ENCODE measurements at regions not wholly inside any gene's neighbourhood (a gene's known extent, or its start where the extent isn't known, plus 50 kb on each side); places are given as distances from the start of the nearest gene placed in this dataset.
"Not testable (repeated sequence)": the region's sequence is repeated elsewhere in the genome, so short reads cannot be mapped to it uniquely, and the experiment has no call there.

DNA sequence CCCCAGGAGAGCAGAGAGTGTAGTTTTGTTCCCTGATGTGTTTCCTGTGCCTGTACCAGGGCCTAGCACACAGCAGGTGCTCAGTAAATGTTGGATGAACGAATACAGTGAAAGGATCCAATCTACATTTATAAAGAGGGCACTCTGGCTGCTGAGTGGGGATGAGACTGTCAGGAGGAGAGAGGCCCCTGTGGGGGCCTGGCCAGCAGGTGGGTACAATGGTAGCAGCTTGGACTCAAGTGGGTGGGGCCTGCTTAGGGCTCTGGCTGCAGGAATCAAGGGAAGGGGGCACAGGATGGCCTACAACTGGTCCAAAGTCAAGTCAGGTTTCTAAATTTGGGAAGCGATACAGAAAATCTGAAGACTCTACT is 156.6 kb upstream of the GRK3 start:
- DNase-seq (ENCODE audit: low read depth in 2 of 3, low spot score in 2 of 3): no peak

DNA sequence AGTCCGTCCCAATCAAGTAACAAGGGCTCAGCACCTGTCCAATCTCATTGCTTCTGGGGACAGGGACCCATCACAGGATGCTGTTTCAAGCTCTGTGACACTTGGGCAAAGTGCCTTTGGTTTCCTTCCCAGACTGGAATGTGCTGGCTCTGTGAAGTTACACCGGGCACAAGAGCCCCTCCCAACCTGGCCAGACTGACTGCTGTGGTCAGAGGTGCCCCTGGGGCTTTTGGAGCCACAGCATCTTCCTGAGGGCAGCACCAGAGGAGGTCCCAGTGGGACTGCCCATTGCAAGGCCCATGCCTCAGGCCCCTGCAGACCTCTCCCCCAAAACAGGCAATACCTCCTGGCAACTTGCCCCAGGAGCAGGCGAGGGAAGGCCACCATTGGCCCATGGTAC is 155.2 kb upstream of the GRK3 start:
- no peak for DNase-seq (ENCODE audit: low read depth in 2 of 3, low spot score in 2 of 3)

DNA sequence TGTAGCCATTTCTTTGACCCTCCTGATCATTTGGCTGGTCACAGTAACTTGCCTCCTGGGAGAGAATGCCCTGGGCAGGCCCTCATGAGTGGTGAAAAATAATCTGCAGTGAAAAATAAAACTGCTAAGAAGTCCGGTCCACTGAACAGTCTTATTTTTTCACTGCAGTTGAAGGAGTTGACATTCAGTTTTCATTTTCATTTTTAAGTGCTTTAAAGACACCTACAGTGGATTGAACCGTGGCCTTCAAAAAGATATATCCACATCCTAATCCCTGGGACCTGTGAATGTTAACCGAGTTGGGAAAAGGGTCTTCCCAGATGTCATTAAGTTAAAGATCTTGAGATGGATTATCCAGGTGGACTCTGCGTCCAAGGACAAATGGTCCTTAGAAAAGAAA is 153.6 kb upstream of the GRK3 start:
- DNase-seq (ENCODE audit: low read depth in 2 of 3, low spot score in 2 of 3): no peak

DNA sequence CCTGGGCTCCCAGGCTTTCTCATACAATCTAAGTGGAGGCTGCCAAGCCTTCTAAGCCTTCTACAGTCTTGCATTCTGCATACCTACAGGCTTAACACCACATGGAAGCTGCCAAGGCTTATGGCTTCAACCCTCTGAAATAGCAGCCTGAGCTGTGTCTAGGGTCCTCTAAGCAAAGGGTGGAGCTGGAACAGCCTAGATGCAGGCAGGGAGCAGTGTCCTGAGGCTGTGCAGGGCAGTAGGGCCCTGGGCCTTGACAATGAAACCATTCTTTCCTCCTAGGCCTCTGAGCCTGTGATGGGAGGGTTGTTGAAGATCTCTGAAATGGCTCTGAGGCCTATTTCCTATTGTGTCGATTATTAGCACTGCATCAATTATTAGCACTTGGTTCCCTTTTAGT is 150.9 kb upstream of the GRK3 start:
- no peak for DNase-seq (ENCODE audit: low read depth in 2 of 3, low spot score in 2 of 3)

DNA sequence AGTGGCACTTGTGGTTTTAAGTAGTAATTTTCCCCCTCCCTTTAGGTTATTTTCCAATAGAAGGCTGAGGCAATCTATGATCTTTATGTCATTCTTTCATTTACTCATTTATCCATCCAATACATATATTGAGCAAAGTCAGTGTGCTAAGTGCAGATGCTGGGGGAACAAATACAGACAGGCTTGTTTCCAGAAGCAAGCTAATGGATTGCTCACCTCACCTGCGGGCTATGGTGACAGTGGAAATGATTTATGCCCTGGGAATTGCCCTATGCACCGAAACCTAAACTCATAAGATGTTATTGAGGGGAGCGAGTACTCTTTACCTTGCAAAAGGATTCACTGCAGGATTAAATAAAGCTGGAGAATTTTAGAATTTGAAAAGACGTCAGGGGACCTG is 148.7 kb upstream of the GRK3 start:
- DNase-seq (ENCODE audit: low read depth in 2 of 3, low spot score in 2 of 3): not testable (repeated sequence)

DNA sequence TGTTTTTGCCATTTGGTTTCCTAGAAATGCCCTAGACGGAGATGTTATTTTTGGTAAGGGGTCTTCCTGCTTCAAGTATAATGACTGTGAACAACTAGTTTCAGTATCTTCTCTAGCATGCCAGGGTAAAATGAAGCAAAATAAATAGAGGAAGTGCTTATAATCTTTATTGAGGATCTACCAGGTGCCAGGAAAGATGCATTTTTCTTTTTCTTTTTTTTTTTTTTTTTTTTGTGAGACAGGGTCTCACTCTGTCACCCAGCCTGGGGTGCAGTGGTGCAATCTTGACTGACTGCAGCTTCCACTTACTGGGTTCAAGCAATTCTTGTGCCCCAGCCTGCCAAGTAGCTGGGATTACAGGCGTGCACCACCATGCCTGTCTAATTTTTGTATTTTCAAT is 146.6 kb upstream of the GRK3 start:
- DNase-seq (ENCODE audit: low read depth in 2 of 3, low spot score in 2 of 3): not testable (repeated sequence)

DNA sequence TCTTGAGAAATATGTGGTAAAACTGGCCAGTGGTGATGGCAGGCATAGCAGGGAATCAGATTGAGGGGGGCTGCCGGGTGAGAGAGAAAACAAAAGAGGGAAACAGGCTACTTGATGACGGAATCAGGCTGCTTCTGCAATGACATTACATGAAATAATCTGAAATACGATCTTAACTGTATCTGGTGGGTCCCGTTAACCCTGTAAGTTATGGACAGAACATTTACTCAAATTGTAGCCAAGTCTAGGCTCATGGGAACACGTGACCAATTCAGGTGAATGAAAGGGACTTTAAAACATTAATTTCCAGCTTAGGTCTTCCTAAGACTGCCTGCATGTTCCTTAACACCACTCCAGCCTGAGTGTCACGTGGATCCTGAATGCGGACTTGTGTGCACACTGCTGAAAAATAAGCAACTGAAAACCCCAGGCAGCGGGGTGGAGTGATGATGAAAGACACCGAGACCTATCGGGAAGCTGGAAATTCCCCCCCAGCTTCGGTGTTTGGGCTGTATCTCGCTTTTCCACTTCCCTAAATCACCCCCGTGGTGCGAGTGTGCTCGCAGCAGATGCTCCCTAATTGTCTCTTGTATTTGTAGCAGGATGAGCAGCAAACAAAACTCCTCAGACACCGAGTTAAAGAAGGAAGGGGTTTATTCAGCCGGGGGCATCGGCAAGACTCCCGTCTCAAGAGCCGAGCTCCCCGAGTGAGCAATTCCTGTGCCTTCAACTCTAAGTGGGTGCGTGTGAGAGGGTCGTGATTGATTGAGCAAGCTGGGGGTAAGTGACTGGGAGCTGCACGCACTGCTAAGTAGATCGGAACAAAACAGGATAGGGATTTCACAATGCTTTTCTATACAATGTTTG is 145.0 kb upstream of the GRK3 start:
- DNase-seq (ENCODE audit: low read depth in 2 of 3, low spot score in 2 of 3): no peak

DNA sequence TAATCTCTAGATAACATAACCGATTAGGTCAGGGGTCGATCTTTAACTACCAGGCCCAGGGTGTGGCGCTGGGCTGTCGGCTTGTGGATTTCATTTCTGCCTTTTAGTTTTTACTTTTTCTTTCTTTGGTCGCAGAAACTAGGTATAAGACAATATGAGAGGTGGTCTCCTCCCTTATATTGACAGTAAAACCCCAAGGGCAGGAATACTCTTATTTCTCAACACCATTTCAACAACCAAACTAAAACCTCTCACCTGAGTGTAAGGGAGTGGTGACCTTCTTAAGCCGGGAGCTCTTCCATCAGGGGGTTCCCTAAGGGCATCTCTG is 144.4 kb upstream of the GRK3 start:
- DNase-seq (ENCODE audit: low read depth in 2 of 3, low spot score in 2 of 3): not testable (repeated sequence)

DNA sequence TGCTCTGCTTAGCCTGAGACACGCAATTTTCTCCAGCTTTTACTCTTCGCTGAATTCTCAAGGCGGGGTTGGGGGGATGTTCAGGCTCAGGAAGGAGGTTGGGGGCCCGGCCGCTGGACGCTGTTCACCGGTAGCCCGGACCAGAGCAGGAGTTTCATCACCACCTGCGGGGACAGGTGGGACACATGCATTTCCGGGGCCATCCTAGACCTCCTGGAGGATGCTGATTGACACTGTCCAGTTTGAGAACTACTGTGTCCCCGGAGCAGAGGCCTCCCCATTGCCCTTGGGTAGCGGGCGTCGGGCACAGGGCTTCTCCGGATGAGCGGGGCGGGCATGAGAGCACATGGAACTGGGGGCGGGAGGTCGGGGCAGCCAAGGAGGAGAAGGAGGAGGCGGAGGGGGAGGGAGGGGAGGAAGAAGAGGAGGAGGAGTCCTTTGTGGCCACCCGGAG is 144.0 kb upstream of the GRK3 start:
- DNase-seq (ENCODE audit: low read depth in 2 of 3, low spot score in 2 of 3): no peak

DNA sequence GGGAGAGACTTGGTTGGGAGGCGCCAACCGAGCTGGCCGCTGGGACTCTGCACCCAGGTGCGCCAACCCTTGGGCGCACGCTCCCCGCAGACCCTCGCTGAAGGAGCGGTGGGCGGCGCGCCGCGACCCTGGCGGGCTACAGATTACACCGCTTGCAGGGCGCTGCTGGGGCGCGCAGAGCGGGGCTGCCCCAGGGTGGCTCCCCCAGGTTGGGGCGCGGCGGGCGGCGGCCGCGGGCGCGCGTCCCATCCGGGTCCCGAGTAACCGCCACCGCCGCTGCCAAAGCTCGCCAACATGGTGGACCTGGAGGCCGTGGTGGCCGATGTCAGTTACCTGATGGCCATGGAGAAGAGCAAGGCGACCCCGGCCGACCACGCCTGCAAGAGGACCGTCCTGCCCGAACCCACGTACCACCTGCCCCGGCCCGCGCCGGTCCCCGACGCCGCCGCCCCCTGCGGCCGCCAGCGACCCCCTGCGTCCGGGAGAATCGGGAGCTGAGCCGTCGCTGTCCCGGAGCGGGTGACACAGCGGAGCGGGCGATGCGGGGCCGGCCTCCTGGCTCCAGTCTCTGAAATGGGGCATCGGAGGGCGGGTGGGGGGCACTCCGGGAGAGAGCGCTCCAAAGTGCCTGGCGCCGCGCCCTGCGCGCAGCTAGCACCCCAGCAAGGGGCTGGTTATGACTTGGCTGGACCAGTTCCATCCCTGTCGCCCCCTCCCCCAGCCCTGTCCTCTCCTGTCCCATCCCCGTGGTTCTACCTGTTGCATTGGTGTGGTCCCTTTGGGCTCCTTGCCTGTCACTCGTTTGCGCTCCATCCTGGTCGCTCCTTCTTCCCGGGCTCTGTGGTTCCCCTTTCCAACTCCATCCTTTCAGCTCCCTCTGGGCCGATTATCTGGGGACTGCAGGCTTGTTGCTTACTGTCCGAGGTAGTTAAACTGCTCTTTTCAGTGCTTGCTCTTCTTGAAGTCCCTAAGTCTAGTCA is 143.3 kb upstream of the GRK3 start:
- no peak for DNase-seq (ENCODE audit: low read depth in 2 of 3, low spot score in 2 of 3)

DNA sequence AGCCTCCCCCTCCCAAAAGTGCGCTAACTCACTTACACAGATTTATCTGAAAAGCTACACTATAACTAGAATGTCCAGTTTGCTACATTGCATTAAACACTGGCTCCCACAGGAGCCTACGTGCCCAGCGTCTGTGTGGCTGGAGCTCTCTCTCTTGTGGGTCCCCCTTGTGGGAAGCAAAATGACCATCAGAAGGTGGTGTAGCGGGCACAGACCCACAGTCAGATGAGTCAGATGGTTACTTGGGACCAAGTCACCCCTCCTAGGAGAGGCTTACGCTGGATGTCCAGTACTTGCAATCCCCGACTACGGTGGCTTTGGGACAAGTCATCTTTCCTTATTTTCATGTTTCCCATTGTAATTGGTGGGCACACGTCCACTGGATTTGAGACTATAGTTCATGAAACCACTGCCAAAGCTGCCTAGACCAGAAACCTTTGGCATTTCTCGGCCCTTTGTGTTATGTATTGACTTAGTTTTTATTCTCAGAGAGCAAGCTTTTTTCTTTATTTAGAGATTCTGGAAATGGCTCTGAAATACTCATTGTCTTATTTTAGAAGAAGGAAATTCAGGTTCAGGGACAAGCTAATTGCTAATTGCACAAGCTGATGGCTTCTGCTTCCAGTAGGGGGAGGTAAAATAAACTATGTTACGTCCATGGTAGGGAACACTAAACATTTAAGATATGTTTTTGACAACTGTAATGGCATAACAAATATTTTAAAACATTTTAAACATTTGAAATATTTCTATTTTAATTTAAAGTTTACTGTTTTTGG is 137.8 kb upstream of the GRK3 start:
- not testable (repeated sequence) for DNase-seq (ENCODE audit: low read depth in 2 of 3, low spot score in 2 of 3)

DNA sequence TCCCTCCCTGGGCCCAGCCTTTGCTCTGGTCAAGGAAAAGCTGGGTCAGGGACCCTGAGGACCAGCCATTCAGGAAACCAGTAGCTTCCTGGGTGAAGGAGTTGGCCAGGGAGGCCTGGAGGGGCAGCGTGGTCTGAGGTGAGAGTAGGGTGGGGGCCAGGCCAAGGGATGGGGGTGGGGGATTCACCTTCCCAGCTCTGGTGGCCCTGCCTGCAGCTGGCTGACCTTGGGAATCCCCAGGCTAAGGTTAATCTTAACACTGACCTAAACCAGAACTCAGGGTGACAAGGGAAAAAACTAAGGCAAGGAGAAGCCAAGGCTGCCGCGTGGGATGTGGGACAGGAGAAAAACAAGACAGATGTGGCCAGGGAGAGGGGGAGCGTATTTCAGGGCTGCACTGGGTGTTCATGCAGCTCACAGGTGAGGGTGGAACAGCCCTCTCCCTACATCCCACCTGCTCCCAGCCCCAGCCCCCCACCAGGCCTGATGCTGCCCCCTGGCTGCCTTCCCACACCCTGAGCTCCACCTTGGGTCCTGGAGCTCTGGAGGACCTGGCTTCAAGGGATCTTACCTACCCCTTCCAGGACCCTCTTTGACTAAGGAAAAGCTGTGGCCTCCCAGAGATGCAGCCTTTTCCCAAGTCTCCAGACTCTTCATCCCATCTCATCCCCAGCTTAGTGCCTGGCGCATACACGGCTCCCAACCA is 132.7 kb upstream of the GRK3 start:
- not testable (repeated sequence) for DNase-seq (ENCODE audit: low read depth in 2 of 3, low spot score in 2 of 3)

DNA sequence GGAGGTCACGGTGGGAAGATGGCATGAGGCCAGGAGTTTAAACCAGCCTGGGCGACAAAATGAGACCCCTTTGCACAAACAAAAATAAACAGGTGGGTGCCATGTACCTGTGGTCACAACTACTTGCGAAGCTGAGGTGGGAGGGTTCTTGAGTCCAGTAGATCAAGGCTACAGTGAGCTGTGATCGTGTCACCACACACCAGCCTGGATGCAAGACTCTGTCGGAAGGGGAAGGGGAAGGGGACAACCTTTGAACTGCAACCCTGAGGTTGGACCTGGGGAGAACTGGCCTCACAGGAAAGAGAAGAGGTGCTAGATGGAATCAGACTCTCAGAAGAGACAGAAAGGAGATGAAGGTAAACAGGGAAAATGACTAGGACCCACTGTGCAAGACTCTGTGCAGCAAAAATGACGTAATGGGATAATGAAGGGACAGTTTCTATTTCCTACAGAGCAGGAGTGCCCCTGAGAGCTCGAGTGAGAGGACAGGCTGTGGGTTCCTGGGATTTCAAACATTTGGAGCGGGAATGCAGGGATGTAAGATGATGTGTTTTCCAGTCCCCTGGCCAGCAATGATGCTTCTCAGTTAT is 131.0 kb upstream of the GRK3 start:
- not testable (repeated sequence) for DNase-seq (ENCODE audit: low read depth in 2 of 3, low spot score in 2 of 3)

DNA sequence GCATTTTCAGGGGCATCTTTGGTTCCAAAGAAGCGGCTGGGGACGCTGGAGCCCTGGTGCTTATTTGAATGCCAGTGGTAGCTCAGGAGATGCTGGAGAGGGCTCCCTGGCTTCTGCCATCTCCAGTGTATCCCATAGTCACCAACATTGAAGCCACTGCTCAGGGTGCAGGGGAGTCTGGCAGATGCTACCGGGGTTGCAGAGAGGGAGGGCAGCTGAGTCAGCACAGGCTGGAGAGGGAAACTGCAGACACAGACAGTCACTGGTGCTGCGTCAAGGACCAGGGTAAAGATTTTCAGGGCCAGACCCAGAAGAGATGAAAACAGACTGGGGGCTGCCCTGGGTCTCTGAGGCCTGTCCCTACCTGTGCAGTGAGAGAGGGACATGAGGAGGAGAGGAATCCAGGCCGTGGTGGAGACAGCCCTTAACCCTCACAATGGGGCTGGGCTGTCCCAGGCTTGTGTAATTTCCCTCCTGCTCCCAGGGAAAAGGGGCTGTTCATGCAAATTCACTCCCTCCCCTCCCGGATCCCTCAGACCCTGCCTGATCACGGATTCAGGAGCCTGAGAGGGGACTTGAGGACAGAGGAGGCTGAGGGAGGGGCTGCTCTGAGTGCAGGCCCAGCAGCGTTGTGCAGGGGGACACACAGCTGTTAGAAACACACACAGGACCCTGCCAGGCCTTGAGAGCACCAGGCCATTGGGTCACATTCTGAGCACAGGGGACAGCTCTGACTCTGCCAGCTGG is 126.9 kb upstream of the GRK3 start:
- DNase-seq (ENCODE audit: low read depth in 2 of 3, low spot score in 2 of 3): no peak

DNA sequence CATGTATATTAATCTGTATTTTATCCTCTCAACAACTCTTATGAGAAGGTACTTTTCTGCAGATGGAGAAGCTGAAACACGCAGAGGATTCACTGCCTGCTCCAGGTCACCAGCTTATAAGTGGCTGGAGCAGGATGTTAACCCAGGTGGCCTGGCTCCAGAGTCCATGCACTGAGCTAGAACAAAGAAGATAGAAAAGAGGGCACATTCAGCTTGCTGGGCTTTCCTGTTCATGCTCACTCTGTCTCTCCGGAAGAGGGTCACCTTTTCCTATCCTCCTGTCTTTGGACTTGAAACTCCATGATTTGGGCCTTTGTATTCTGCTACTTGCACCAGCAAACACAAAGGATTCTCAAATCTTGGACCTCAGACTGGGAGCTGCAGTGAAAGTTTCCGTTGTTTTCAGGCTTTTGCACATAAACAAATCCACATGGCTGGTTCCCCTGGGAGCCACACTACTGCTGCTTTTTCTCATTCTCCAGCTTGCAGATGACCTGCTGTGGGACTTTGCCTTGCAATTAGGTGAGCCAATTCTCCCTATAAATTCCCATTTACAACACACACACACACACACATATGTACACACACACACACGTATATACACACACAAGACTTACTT is 117.3 kb upstream of the GRK3 start:
- DNase-seq (ENCODE audit: low read depth in 2 of 3, low spot score in 2 of 3): no peak

DNA sequence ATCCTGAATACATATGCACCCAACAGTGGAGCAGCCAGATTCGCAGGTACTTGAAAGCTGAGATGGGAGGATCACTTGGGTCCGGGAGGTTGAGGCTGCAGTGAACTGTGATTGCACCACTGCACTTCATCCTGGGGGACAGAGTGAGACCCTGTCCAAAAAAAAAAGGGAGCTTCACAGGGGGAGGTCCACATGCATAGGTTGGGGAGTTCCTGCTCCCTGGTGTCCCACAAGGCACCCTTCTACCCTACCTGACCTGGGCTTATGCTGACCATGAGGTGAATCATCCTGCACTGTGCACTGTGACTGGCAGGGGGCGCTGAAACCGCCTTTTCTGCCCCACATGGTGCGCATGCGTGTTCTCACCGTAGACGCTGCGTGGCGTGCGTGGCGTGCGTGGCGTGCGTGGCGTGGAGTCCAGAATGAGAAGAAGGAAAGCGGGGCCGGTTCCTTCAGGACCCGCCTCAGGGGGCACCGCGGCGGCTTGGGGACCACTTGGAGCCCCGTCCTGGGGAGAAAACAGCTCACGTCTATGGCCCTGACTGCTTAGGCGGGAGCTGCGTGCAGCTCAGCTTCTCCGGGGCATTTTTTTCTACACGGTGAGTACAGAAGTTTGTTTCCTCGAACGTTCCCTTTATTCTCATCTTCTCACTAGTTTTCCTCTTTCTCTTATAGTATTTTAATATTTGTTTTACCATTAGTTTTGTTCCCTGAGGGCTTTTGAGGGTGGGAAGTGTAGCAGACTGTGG is 116.6 kb upstream of the GRK3 start:
- DNase-seq (ENCODE audit: low read depth in 2 of 3, low spot score in 2 of 3): peak; percentile 74 to 95 (median 74)

DNA sequence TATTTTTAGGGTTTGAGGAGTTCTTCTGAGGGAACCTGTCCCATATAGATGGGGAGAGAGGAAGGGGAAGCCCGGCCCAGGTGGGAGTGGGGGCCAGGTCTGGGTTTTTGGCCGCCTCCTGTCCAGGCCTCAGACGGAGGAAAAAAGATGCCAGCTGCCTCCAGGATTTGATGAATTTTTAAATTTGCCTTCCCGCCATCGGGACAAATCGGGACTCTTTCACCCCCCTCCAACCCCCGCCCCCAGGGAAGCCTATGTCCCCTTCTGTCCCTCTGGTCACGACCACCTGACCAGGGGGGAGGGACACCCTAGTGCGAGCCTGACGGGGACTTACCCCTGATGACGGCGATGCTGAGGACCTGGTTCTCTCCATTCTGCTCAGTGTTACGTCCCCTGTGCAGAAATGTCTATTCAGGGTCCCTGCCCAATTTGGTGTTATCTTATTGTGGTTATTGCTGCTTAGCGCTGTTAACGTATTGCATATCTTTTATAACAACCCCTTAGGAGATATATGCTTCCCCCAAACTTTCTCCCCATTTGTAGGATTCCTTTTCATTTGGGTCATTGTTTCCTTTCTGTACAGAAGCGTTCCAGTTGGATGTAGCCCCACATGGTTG is 115.9 kb upstream of the GRK3 start:
- DNase-seq (ENCODE audit: low read depth in 2 of 3, low spot score in 2 of 3): no peak

DNA sequence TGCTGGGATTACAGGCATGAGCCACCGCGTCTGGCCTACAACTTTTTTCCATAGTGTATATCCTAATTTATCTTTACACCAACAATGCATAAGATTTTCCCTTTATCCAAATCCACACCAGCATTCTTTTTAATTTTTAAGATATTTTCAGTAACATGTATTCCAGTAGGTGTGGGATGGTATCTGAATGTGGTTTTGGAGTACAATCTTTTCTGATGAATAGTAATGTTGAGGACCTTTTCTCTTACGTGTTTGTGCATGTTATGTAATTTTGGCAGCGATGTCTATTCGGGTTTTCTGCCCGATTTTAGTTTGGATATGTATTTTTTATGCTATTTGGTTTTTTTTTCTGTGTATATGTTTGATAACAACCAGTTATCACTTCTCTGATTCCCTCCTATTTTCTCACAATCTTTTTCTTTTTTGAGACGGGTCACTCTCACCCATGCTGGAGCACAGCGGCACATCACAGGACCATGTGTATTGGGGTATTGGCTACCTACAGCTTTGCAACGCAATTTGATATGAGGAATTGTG is 114.6 kb upstream of the GRK3 start:
- DNase-seq (ENCODE audit: low read depth in 2 of 3, low spot score in 2 of 3): no peak
